Bronchial epithelial cell (primary cell): ENCODE measurements at regions not wholly inside any gene's neighbourhood (a gene's known extent, or its start where the extent isn't known, plus 50 kb on each side); places are given as distances from the start of the nearest gene placed in this dataset.
"Not testable (repeated sequence)": the region's sequence is repeated elsewhere in the genome, so short reads cannot be mapped to it uniquely, and the experiment has no call there.

Experiments used
- DNase-seq: peaks from one replicate; pipeline ENCODE4 v3.0.0-alpha.2; 2010; ENCODE audit warnings: low read depth
- FAIRE-seq: peaks from 2 replicates; lab custom pipeline; 2011; peaks lifted over from hg19 to GRCh38; lab: Jason Lieb, UNC
- H3K27me3 ChIP-seq: 2 replicates; pipeline ENCODE4 v1.5.1; 2011; ENCODE audit warnings: low read length; ENCODE audit not compliant: control insufficient read depth, insufficient read depth
- H3K36me3 ChIP-seq: 2 replicates; pipeline ENCODE4 v1.5.1; 2011; ENCODE audit warnings: low read length; ENCODE audit not compliant: control insufficient read depth, insufficient read depth
- H3K4me3 ChIP-seq: 2 replicates; pipeline ENCODE4 v1.5.1; 2011; ENCODE audit warnings: mild to moderate bottlenecking, low read depth, low read length, control low read depth
- TF ChIP-seq, protein P1 (sequence below): IDR thresholded peaks from 2 replicates; pipeline ENCODE4 v1.5.1; 2011; ENCODE audit warnings: mild to moderate bottlenecking, moderate library complexity, low read length, control low read depth, inconsistent platforms; ENCODE audit not compliant: insufficient read depth, severe bottlenecking

DNA sequence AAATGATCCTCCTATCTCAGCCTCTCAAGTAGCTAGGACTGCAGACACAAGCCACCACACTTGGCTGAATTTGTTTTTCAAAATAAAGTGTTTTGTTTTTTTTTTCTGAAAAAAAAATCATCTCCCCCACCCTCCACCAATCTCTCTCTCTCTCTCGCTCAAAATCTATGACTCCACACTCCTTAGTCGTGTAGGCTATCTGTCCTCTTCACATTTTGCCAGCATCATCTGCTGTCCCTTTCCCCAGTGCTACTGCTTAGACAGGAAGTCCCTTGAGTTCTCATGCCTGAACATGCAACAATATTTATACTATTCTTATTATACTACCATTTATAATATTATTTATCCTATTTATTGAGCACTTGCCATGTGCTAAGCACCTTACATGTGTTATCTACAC, 80.7 kb upstream of the TMEM164 start:
- TF ChIP-seq, protein P1, sequence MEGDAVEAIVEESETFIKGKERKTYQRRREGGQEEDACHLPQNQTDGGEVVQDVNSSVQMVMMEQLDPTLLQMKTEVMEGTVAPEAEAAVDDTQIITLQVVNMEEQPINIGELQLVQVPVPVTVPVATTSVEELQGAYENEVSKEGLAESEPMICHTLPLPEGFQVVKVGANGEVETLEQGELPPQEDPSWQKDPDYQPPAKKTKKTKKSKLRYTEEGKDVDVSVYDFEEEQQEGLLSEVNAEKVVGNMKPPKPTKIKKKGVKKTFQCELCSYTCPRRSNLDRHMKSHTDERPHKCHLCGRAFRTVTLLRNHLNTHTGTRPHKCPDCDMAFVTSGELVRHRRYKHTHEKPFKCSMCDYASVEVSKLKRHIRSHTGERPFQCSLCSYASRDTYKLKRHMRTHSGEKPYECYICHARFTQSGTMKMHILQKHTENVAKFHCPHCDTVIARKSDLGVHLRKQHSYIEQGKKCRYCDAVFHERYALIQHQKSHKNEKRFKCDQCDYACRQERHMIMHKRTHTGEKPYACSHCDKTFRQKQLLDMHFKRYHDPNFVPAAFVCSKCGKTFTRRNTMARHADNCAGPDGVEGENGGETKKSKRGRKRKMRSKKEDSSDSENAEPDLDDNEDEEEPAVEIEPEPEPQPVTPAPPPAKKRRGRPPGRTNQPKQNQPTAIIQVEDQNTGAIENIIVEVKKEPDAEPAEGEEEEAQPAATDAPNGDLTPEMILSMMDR, result no peak
- no peak for FAIRE-seq
- H3K27me3 ChIP-seq, result no peaks in the 10 kb centered on the region
- no peaks in the 10 kb centered on the region for H3K36me3 ChIP-seq
- DNase-seq, result no peak
- no peak overlapping the region for H3K4me3 ChIP-seq

DNA sequence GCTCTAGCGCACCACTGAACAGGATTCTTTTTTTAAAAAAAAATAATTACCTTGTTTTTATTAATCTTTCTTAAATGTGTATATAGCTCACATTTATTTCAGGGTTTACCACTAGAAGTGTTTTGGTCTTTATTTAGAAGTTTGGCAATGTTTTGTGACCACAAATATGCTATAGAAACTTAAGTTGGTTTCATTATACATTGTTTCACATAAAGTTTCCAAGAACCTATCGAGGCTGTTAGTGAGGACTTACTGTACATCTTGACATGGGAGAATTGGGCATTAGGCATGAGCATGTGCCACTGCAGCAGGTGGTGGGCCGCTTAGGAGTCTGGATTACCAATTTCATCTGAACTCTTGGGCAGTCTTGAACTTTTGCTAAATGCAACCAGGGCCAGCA, 77.9 kb upstream of the TMEM164 start:
- not testable (repeated sequence) for FAIRE-seq, H3K36me3 ChIP-seq, H3K27me3 ChIP-seq, H3K4me3 ChIP-seq, DNase-seq

- no peaks in the 10 kb centered on the region for H3K36me3 ChIP-seq
- no peak for FAIRE-seq
- H3K27me3 ChIP-seq, result no peaks in the 10 kb centered on the region
- no peak overlapping the region for H3K4me3 ChIP-seq
- TF ChIP-seq, protein P1, result no peak
- DNase-seq, result no peak
These were observed 77.3 kb upstream of the TMEM164 start for GRCh38 chrX:109925656-109926055.

DNA sequence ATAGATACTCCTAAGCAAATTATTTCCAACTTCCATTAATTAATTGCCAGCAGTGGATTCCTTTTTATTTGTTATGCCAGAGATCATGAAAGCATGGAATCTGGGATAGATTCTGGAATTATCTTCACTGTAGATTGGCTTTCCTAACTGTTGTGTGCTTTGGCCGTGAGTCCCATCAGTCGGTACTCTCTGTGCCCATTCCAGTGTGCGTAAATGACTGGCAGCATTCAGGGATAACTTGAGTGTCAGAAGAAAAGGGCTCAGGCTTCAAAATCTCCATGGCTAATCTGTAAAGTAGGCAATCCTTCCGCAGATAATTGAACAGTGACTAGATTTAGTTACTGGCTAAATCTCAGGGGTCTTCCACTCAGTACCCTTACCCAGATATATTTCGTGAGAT, 76.8 kb upstream of the TMEM164 start:
- TF ChIP-seq, protein P1, result no peak
- FAIRE-seq (no peak), DNase-seq (no peak)
- H3K27me3 ChIP-seq, result no peaks in the 10 kb centered on the region
- H3K4me3 ChIP-seq, result no peak overlapping the region
- H3K36me3 ChIP-seq, result no peaks in the 10 kb centered on the region

GRCh38 chrX:109926743-109927662, 75.9 kb upstream of the TMEM164 start:
- H3K4me3 ChIP-seq, result no peak overlapping the region
- no peaks in the 10 kb centered on the region for H3K27me3 ChIP-seq
- DNase-seq (no peak), FAIRE-seq (no peak)
- TF ChIP-seq, protein P1, result no peak
- no peaks in the 10 kb centered on the region for H3K36me3 ChIP-seq

GRCh38 chrX:109927663-109928273, 75.1 kb upstream of the TMEM164 start:
- TF ChIP-seq, protein P1, result no peak
- FAIRE-seq, result no peak

More at GRCh38 chrX:109927663-109928273, 75.1 kb upstream of the TMEM164 start:
- no peak overlapping the region for H3K4me3 ChIP-seq
- DNase-seq, result no peak
- H3K27me3 ChIP-seq, result no peaks in the 10 kb centered on the region
- no peaks in the 10 kb centered on the region for H3K36me3 ChIP-seq
